ENCODE measurements at regions not wholly inside any gene's neighbourhood (a gene's known extent, or its start where the extent isn't known, plus 50 kb on each side); places are given as distances from the start of the nearest gene placed in this dataset.

DNA sequence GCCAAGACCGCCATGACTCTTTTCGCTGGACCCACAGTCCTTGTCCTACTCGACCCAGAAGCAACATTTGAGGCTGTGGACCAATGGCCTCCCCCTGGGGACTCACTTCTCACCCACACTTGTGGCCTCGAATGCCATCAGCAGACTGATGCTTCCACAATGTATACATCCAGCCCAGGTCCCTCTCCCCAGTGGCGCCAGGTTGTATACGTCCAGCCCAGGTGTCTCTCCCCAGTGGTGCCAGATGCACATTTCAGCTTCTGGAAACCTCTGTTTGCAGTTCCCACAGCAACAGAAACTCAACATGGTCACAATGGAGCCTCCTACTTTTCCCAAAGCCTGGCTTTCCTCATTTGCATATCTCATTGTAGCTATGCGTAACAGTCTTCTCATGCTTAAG is 210.5 kb upstream of the RNF32 start:
- TF ChIP-seq CTCF (conservative IDR thresholded peaks at IDR 0.05; ENCODE audit: control insufficient read depth, insufficient read depth, low read depth, low read length): no peak
- no peak for DNase-seq (ENCODE audit: low read depth)
- H3K4me3 ChIP-seq (ENCODE audit: control insufficient read depth, low read depth, low read length): no peak overlapping the region

DNA sequence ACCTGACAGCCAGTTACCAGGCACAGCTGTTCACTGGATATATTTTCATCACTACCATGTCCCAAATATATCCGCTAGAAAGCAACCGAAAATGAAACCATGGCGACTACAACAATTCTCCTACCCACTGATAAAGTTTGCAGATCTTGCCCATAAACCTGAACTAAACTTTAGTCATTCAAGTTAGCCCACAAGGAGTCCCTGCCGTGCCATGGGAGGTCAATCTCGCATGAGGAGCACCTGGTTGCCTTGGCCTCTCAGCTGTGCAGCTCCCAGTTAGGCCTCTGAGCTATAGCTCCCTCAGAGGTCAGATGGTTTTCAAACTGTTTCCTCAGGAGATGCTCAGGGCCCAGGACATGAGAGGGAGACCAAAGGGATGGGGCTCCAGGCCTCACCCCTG is 211.1 kb upstream of the RNF32 start:
- H3K4me3 ChIP-seq (ENCODE audit: control insufficient read depth, low read depth, low read length): no peak overlapping the region
- no peak for TF ChIP-seq CTCF (conservative IDR thresholded peaks at IDR 0.05; ENCODE audit: control insufficient read depth, insufficient read depth, low read depth, low read length)
- DNase-seq (ENCODE audit: low read depth): no peak

DNA sequence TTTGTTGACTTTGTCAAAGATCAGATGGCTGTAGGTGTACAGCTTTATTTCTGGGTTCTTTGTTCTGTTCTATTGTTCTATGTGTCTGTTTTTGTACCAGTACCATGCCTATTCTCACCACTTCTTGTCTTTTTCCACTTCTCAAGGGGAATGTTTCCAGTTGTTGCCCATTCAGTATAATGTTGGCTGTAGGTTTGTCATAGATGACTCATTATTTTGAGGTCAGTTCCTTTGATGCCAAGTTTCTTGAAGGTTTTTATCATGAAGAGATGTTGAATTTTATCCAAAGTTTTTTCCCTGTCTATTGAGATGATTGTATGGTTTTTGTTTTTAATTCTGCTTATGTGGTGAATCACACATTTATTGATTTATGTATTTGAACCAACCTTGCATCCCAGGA is 216.7 kb upstream of the RNF32 start:
- H3K4me3 ChIP-seq (ENCODE audit: control insufficient read depth, low read depth, low read length): no peak overlapping the region
- no peak for TF ChIP-seq CTCF (conservative IDR thresholded peaks at IDR 0.05; ENCODE audit: control insufficient read depth, insufficient read depth, low read depth, low read length)
- DNase-seq (ENCODE audit: low read depth): no peak

DNA sequence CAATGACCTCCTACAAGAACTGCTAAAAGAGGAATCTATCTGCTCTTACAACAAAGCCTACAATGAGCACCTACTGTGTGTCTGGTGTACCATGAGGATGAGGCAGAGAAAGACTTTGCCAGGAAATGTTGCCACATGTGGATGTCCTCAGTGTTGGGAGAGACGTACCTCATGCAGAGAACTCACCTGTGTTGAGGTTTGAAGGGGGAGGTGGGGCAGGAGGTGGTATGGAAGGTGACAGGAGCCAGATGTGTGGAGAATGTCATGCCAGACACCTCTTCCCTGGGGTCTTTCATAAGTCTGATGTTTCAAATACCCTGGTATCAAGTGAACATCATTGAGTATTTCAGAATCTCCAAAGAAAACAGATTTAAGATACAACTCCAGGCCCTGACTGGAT is 220.1 kb upstream of the RNF32 start:
- H3K4me3 ChIP-seq (ENCODE audit: control insufficient read depth, low read depth, low read length): no peak overlapping the region
- DNase-seq (ENCODE audit: low read depth): no peak
- TF ChIP-seq CTCF (conservative IDR thresholded peaks at IDR 0.05; ENCODE audit: control insufficient read depth, insufficient read depth, low read depth, low read length): no peak

GRCh38 chr7:156419782-156420181 is 220.8 kb upstream of the RNF32 start:
- no peak overlapping the region for H3K4me3 ChIP-seq (ENCODE audit: control insufficient read depth, low read depth, low read length)
- no peak for DNase-seq (ENCODE audit: low read depth)
- TF ChIP-seq CTCF (conservative IDR thresholded peaks at IDR 0.05; ENCODE audit: control insufficient read depth, insufficient read depth, low read depth, low read length): no peak

DNA sequence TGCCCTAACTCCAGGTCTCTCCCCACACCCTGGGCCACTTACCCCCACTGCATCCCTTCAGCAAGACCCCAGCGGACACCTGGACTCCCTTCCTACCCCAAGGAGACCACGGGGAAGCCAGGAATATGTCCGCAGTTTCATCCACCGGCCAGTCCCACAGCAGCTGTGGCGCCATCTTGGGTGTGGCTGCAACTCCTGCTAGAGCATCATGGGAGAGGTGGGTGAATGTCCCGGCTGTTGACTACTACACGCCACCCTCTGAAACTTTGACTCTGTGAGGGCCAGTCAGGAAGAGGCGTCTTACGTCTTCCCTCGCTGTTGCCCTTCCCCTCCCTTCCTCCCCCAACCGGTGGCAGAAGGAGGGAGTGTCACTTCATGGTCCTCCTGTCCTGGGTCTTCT is 238.3 kb upstream of the RNF32 start:
- no peak for TF ChIP-seq CTCF (conservative IDR thresholded peaks at IDR 0.05; ENCODE audit: control insufficient read depth, insufficient read depth, low read depth, low read length)
- DNase-seq (ENCODE audit: low read depth): no peak
- H3K4me3 ChIP-seq (ENCODE audit: control insufficient read depth, low read depth, low read length): no peak overlapping the region

DNA sequence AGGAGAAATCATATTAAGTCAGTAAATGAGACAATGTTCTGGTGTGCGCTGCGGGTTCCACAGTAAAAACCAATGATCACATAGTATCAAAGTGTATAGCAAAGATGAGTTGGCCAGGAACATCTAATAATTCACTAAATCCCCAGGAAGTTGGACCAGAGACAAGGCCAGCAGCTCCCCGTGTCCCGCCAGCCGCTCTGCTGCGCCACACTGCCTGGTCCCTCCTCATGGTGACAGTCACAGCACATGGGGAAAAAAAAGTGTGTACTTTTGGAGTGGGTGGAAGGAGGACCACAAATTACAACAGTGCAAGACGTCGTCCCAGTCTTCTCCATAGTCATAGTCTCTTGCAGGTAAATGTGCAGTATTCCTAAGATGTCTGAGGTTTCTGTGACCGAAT is 239.0 kb upstream of the RNF32 start:
- no peak for DNase-seq (ENCODE audit: low read depth)

More for the DNA sequence above, 239.0 kb upstream of the RNF32 start:
- H3K4me3 ChIP-seq (ENCODE audit: control insufficient read depth, low read depth, low read length): no peak overlapping the region
- no peak for TF ChIP-seq CTCF (conservative IDR thresholded peaks at IDR 0.05; ENCODE audit: control insufficient read depth, insufficient read depth, low read depth, low read length)
